GM19035 (cell line): ENCODE measurements at regions not wholly inside any gene's neighbourhood (a gene's known extent, or its start where the extent isn't known, plus 50 kb on each side); places are given as distances from the start of the nearest gene placed in this dataset.
"Not testable (repeated sequence)": the region's sequence is repeated elsewhere in the genome, so short reads cannot be mapped to it uniquely, and the experiment has no call there.

Source experiments
- ATAC-seq: cut with Tn5 transposase; IDR thresholded peaks from one replicate; pipeline ENCODE4 v1.9.1; 2021; ENCODE audit not compliant: unreplicated experiment

DNA sequence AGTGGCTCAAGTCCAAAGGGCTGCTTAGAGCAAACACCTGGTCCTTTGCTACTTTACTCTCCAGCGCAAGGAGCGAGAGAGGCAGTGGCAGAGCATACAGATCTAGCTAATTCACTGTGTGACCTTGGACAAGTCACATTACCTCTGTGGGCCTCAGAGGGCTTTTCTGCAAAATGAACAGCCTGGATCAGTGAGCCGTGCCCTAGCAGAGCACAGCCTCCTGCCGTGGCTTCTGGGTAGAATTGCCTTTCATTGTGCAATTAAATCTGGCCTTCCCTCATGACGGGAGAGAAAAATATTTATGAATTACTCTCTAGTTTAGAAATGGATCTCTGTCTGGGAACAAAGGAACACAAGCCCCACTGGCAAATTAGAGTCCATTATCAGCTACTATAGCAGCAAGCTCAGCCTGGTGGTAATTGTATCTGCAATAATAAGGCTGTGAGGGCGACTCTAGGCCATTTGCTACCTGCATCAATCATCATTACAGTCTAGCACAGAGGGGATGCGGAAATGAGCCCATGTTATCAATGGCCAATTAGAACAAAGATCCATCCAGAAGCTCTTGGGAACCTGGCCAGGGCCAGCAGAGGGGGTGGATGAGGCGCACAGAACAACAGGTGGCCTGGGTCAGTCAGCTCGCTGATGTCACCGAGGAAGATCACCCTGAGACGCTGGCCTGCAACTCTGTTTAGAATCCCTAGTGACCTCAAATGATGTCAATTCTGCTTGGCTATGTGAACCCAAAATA, 114.2 kb upstream of the LY86 start:
- no peak for ATAC-seq

DNA sequence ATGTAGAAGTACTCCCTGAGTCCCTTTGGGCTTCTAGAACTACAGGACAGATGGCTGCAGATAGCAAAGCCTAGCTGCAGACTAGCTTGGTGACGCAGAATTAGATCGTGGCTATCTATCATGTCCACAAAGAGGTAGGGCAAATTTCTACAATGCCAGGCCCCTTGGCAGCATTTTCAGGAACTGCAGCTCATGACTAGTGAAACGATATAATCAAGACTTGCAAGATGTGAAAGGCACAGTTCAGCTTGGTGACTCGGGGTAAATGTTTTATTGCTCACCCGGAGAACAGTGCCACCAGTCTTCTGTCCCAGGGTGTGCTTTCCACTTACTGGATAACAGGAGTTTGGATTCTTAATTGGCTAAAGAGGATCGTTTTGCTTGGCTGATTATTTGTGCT, 108.7 kb upstream of the LY86 start:
- ATAC-seq: no peak

DNA sequence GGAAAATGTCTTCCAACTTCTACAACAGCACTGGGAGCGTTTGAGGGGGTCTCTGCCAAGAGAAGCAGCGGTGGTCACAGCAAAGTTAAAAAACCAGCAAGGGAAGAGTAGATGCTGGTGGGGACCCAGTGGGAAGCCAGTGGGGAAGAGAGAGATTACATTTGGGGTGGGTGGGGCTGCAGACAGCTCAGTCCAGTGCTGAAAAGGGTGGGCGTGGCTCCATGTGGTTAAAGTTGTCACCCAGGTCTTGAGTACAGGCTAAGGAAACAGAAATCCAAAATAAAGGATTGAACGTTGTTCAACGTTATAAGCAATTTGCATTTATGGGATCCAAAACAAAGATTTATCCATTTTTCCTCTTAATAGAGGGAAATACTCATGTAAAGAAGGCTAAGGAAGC, 106.3 kb upstream of the LY86 start:
- ATAC-seq: no peak

DNA sequence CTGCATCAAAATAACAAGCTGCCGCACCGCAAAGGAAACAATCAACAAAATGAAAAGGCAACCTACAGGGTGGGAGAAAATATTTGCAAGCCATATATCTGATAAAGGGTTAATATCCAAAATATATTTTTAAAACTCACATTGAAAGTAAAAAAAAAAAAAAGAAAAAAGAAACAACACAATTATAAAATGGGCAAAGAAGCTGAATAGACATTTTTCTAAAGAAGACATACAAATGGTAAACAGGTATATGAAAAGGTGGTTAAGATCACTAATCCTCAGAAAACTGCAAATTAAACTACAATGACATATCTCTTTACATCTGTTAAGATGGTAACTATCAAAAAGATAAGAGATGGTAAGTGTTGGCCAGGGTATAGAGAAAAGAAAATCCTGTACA, 105.4 kb upstream of the LY86 start:
- no peak for ATAC-seq

DNA sequence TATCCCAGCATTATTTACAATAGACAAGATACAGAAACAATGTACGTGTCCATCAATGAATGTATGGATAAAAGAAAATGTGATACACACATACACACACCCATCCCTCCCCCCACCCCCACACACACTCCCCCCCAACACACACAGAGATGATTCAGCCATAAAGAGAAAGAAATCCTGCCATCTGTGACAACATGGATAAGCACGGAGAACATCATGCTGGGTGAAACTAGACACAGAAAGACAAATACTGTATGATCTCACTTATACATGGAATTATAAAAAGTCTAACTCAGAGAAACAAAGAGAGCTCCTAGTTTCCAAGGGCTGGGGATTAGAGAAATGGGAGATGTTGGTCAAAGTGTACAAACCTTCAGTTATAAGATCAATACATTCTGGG, 104.8 kb upstream of the LY86 start:
- no peak for ATAC-seq

DNA sequence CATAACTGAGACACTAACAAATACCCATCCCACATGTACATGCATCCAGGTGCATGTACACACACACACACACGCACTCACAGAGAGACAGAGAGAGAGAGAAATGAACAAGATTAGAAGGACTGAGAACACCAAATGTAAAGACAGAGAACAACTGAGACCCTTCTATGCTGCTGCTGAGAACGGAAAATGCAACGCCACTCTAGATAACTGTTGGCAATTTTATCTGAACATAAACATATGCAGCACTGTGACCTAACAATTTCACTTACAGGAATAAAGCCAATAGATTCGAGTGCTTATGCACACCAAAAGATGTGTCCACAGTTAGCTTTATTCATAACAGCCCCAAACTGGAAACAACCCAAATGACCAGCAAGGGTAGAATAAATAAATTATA, 103.8 kb upstream of the LY86 start:
- no peak for ATAC-seq

DNA sequence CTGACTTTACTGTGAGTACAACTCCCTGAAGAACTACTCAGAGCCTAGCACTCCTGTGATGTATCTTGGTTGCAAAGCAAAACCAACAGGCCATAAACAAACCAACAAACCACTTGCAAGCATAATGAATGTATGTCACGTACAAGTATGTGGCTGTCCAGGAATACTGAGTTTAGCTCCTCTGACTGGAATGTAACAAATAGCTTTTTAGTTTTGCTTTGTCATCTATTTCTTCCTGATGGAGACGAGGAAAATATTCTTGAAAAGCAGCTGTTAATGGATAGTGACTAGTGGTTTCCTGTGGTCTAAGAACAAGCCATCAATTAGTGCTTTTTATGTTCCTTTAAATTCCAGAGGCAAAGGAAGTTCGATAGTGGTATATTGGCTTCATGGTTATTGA, 101.9 kb upstream of the LY86 start:
- no peak for ATAC-seq

DNA sequence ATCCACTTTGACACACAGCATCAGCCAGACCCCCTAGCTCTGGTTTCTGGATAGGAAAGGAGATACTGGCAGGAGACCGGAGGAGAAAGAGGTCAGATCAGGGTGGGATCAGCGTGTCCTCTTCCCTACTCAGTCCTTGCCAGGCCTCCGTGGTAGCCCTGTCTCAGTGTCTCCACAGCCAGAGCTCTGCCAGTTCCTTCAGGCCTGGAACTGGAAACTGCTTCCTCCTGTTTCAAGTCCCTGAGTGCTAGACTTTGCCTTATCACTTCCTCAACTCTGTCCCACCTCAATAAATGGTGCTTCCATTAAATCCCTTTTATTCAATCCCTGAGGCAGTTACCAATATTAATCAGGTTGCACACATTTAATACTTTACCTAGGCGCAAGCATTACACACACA, 96.8 kb upstream of the LY86 start:
- no peak for ATAC-seq

DNA sequence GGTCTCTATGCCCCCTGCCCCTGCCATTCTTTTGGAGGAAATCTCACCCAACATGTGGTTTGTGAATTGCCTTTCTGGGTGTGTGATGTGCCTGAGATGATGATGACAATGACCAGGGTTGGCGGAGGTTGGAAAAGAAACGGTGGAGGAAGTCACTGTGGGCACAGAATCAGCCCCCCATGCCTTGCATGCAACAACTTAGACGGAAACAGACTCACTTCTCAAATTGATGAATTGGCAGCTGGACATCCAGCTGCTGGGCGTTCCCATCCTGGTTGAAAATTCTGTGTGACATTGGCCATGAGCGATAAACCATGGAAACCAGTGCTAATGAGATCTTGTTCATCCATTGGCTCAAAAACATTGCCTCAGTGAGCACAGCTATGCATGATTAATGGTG, 95.8 kb upstream of the LY86 start:
- no peak for ATAC-seq

DNA sequence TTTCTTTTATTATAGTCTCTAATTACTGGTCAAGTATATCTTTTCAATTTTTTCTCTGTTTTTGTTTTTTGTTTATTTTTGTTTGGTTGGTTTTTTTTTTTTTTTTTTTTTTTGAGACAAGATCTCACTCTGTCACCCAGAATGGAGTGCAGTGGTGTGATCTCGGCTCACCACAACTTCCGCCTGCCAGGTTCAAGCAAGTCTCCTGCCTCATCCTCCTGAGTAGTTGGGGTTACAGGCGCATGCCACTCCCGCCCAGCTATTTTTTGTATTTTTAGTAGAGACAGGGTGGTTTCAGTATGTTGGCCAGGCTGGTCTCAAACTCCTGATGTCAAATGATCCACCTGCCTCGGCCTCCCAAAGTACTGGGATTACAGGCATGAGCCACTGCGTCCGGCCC, 94.4 kb upstream of the LY86 start:
- ATAC-seq: not testable (repeated sequence)

DNA sequence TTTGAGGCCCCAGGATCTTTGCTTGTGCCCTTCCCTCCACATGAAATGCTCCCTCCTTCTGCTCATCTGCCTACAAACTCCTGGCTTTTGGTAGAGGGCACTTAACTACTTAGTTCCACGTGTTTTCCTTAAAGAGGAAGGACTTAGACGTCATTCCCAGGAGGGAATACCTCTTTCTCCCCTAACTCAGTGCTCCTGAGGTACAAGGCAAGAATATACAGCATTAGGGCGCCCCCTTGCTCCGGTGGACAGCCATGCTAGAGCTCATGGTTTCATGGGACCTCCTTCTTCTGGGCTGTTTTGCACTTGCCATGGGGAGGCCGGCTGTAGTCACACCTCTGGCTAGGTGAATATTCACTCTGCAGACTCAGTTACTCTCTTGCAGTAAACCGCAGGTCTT, 93.8 kb upstream of the LY86 start:
- ATAC-seq: no peak

DNA sequence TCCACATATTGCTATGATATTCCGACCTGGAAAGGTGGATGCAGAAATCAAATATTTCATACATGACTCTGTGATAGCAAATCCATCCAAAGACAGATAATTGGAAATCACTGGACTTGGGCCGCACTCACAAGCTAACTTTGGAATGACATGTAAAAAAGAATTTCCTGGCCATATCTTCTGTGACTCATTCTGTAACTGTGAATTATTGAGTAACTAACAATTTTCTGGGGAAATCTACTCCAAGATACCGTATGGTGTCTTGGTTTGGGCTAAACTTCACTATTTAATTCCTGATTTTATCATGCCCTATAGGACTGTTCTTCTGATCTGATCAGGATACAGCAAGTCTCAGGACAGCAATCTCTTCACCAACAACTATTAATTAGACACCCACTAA, 92.7 kb upstream of the LY86 start:
- no peak for ATAC-seq

DNA sequence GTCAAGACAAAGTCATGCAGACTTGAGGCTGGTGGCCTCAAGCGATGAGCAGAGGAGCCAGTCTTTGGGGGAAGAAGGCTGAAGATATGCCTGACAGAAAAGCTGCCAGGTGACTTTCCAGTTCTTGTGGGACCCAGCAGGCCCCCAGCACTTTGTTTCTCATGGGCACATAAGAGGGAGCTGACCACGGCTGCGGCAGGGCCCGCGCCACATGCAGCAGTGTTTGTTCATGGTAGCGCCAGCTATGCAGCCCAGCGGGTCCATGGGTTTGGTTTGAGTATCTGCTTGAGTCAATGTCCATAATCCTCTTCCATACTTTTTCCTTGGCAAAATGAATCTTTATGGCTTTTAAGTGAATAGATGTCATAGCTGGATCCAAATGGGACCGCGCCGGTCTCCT, 91.0 kb upstream of the LY86 start:
- no peak for ATAC-seq

DNA sequence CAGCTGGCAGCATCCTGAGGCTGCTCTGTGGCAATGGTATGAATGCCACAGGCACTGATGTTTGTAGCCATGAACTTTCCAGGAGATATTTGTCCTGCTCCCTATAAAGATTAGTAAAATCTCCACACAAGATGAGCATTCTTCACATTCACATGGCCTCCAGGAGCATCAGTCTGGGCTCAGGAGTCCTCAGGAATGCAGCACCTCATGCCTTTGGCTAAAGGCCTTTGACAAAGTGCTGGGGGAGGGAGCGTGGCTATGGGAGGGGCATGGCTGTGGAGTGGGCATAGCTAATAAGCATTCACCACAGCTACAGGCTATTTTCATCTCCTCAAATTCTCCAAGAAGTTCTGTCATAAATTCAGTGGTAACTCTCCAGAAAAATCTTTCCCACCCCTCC, 90.5 kb upstream of the LY86 start:
- no peak for ATAC-seq

DNA sequence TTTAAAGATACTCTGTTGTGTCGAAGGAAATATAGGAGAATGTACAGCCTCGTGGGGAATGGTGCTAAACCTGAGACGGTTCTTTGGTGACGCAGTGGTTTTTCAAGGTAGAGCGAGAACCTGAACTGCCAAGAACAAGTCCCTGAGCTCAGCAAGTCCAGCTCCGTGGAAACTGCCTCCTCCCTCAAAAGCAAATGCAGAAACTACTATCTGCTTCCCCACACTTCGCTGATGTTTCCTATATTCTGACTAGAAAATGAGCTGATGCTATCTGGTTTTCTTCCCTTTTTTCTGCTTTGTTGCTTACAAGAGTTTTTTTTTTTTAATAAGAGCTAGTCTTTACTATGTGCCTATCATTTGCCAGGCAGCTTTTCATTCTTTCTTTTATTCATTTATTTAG, 85.3 kb upstream of the LY86 start:
- no peak for ATAC-seq

DNA sequence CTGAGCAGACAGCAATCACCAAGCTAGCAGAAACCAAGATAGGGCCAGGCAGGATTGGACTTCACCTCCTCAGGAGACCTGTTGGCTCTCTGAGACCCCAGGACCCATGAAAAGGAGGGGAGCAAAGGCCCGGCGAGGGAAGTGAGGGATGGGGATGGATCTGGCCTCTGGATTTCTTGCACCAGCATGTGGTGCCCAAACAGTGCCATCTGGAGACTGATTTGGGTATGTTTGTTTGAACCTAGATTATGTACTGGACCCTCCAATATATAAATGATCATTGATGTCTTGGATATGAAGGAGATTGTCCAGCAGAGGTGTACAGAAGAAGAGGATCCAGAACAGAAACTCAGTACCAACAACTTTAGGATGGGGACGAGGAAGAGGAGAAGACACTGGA, 83.4 kb upstream of the LY86 start:
- no peak for ATAC-seq

DNA sequence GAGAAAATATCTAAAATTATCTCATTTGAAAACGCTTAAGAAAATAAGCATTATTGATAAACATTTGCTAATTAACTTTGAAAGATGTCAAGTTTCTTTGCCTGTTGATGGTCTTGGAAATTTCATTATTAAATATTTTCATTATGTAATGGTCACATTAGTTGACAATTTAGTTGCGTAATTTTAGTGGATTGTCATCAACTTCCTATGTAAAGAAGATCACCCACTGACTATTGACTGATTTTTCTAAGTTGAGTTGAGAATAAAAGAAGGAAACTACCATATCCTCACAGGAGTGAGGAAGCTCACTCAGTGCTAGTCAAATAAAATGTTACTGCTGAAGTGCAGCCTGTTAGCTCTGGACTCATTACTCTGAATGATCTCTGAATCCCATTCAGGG, 79.9 kb upstream of the LY86 start:
- no peak for ATAC-seq

DNA sequence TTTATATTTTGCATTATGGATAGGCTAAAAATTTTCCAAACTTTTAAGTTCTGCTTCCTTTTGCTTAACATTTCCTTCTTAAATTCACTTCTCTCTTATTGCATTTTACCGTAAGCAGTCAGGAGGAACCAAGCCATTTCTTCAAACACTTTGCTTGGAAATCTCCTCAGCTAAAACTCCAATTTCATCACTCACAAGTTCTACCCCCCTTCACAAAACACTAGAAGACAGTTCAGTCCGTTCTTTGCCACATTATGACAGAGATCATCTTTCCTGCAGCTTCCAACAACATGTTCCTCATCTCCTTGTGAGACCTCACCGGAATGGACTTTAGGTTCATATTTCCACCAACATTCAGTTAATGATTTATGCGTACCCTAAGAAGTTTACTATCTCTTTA, 79.2 kb upstream of the LY86 start:
- ATAC-seq: no peak

DNA sequence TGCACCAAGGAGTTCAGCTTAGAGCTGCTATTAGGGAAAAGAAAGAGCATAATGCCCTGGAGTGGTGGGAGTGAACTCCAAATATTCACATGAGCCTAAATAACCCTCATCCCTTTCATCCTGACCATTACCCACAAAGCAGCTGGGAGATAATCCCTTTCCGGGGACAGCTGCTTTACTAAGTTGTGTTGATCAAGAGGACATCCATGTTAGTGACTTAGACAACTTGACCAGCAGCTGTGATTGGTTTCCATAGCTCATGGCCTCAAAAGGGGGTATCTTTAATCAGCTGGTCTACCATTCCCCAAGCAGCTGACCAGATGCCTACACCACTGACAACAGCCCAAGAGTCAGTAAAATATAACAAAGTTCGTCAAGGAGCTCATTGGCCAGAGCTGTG, 75.8 kb upstream of the LY86 start:
- ATAC-seq: no peak

DNA sequence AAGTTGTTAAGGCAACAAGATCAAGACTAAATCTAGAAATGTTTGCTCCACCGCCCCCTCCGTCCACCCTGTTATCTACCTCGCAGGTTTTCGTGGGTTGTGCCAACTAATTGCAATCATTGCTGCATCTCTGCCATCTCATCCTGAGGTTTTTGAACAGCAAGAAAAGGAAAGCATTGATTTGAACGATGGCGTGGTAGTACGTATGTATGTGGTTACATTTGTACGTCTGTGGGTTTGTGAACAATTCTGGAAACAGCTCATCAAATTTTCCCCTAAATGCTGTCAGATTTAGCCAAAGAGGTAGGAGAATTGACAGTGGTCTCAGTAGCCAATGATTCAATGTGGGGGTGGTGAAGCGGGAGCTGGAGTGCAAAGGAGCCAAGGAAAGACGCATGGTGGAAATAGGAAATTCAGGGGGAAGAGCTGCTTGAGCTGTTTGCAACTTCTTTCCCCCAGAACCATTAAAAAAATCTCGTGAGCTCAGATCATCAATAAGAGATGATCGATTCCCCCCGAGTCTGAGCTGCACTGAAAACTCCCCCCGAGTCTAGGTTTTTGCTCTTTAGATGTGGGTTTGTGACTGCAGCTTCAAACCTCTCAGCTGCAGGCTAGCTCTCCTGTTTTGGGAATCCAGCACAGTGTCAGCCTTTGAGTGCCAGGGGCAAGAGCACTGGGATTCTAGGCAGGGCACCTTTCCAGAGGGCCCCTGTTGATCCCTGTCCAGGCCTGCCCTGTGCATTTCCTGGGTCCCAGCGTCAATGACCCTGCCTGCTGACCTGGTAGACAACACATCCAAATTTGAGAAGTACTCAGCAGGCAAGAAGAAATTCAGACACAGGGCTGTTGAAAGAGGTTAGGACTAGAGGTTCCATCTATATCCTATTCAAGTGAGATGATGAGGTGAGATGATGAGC, 72.6 kb upstream of the LY86 start:
- ATAC-seq: peak; percentile 71

DNA sequence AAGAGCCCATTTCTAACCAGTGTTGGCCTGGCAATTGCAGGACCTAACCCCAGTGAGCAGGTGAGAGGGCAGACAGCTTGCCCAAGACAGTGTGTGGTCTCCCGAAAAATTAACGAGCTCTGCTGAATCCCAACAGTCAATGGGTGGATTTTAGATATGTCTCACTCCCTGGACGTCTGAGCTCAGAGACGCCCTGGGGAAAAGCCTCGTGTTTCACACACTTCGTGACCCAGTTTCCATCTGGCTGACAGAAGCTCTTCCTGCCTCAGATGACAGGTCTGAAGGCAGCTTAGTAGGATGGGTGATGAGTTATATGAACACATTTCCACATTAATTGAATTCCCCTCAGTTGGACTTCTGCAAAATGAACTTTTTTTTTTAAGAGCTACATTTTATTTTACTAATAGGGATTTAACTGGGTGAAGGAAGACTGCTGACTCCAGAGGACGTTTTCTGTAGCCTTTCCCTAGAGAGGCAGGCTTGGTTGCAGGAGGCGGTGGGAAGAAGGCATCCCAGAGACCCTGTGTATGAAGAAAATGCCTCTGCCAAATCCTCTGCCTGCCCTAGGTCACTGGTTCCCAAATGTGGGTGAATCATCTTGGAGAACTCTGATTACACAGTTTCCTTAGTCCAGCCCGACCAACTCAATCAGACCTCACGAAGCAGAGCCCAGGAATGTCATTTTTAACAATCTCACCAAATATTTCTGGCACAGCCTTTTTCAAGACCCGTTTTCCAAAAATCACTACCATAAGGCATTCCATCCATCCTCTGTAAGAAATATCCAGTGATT, 71.7 kb upstream of the LY86 start:
- no peak for ATAC-seq
